ENCODE measurements at regions not wholly inside any gene's neighbourhood (a gene's known extent, or its start where the extent isn't known, plus 50 kb on each side); places are given as distances from the start of the nearest gene placed in this dataset.

DNA sequence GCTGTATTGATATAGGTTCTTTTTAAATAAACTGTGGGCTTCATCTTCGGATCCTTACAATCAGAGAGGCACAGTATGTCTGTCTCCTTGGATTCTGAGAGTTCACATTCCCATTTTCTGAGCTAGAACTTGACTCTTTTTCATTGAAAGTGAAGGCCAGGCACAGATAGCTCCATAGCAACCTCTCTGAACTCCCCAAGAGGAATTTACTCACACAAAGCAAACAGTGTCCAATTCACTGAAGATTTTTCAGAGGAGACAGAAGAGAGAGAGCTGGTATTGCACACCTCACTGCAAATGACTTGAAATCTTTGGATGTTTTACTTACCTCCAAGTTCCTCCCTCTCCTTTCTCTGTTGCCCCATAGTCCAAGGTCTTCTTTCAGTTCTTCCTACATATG lies 130.9 kb upstream of the CASK start:
- Histone ChIP-seq H3K27me3 (ENCODE audit: control insufficient read depth, insufficient read depth, low read length) (no peaks in the 10 kb centered on the region), H3K4me3 (ENCODE audit: low read depth, low read length) (no peak overlapping the region), H3K36me3 (ENCODE audit: control insufficient read depth, insufficient read depth, low read length) (no peaks in the 10 kb centered on the region)
- no peak for DNase-seq (ENCODE audit: low read depth)
- TF ChIP-seq, protein P1, sequence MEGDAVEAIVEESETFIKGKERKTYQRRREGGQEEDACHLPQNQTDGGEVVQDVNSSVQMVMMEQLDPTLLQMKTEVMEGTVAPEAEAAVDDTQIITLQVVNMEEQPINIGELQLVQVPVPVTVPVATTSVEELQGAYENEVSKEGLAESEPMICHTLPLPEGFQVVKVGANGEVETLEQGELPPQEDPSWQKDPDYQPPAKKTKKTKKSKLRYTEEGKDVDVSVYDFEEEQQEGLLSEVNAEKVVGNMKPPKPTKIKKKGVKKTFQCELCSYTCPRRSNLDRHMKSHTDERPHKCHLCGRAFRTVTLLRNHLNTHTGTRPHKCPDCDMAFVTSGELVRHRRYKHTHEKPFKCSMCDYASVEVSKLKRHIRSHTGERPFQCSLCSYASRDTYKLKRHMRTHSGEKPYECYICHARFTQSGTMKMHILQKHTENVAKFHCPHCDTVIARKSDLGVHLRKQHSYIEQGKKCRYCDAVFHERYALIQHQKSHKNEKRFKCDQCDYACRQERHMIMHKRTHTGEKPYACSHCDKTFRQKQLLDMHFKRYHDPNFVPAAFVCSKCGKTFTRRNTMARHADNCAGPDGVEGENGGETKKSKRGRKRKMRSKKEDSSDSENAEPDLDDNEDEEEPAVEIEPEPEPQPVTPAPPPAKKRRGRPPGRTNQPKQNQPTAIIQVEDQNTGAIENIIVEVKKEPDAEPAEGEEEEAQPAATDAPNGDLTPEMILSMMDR (IDR thresholded peaks at IDR 0.05; ENCODE audit: insufficient read depth, low read length, poor library complexity, severe bottlenecking): no peak

DNA sequence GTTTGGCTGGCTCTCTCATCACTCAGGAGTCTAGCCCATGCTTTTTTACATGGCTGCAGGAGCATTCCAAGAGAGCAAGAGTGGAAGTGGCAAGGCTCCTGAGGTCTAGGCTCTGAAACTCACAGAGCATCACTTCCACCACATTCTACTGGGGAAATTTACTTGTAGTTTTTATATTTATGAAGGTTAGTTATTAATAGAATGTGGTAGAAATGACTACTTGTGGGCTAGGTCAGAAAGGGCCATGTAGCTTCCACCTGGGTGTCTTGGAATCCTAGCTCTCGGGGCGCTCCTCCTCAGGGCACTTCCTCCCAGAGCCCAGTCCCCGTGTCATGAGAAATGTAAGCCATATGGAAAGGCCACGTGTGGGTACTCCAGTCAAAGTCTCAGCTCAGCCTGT lies 127.0 kb upstream of the CASK start:
- TF ChIP-seq, protein P1 (IDR thresholded peaks at IDR 0.05; ENCODE audit: insufficient read depth, low read length, poor library complexity, severe bottlenecking): no peak
- Histone ChIP-seq H3K27me3 (ENCODE audit: control insufficient read depth, insufficient read depth, low read length) (no peaks in the 10 kb centered on the region), H3K36me3 (ENCODE audit: control insufficient read depth, insufficient read depth, low read length) (no peaks in the 10 kb centered on the region)

DNA sequence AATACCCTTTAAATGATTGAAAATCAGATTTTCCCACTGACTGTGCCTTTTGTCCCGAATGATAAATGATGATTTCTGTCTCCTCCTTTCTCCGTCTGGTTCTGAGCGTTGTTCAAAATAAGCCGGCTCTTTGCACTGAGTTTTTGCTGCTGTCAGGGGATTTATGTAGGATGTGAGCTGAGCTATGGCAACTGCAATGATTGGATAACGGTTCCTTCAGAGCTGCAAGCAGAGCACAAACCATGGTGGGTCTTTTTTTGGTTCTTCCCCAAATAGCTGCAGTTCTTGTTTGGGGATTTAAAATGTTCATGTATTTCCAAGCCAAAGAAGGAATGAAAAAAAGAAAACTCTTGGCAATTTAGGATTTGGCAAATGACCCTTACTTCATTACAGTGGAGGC lies 124.5 kb upstream of the CASK start:
- H3K36me3 ChIP-seq (ENCODE audit: control insufficient read depth, insufficient read depth, low read length): no peaks in the 10 kb centered on the region
- H3K27me3 ChIP-seq (ENCODE audit: control insufficient read depth, insufficient read depth, low read length): no peaks in the 10 kb centered on the region
- no peak for DNase-seq (ENCODE audit: low read depth)
- TF ChIP-seq, protein P1 (IDR thresholded peaks at IDR 0.05; ENCODE audit: insufficient read depth, low read length, poor library complexity, severe bottlenecking): no peak
- H3K4me3 ChIP-seq (ENCODE audit: low read depth, low read length): no peak overlapping the region

More for the DNA sequence above, 127.0 kb upstream of the CASK start:
- DNase-seq (ENCODE audit: low read depth): no peak
- no peak overlapping the region for H3K4me3 ChIP-seq (ENCODE audit: low read depth, low read length)

GRCh38 chrX:42028109-42028508 lies 104.8 kb upstream of the CASK start:
- TF ChIP-seq, protein P1 (IDR thresholded peaks at IDR 0.05; ENCODE audit: insufficient read depth, low read length, poor library complexity, severe bottlenecking): no peak
- Histone ChIP-seq H3K27me3 (ENCODE audit: control insufficient read depth, insufficient read depth, low read length) (no peaks in the 10 kb centered on the region), H3K4me3 (ENCODE audit: low read depth, low read length) (no peak overlapping the region), H3K36me3 (ENCODE audit: control insufficient read depth, insufficient read depth, low read length) (no peaks in the 10 kb centered on the region)
- no peak for DNase-seq (ENCODE audit: low read depth)

GRCh38 chrX:42027367-42028000 lies 104.1 kb upstream of the CASK start:
- H3K36me3 ChIP-seq (ENCODE audit: control insufficient read depth, insufficient read depth, low read length): no peaks in the 10 kb centered on the region
- no peak for DNase-seq (ENCODE audit: low read depth)

More at GRCh38 chrX:42027367-42028000, 104.1 kb upstream of the CASK start:
- Histone ChIP-seq H3K4me3 (ENCODE audit: low read depth, low read length) (no peak overlapping the region), H3K27me3 (ENCODE audit: control insufficient read depth, insufficient read depth, low read length) (no peaks in the 10 kb centered on the region)
- TF ChIP-seq, protein P1 (IDR thresholded peaks at IDR 0.05; ENCODE audit: insufficient read depth, low read length, poor library complexity, severe bottlenecking): no peak
